Ovary (tissue), 7 donors: ENCODE measurements at regions not wholly inside any gene's neighbourhood (a gene's known extent, or its start where the extent isn't known, plus 50 kb on each side); places are given as distances from the start of the nearest gene placed in this dataset.

Experiments
- DNase-seq, 5 donors: peaks; one replicate each; pipeline ENCODE4 v3.0.0-alpha.2; 2019 to 2020
- H3K27ac ChIP-seq, 2 donors: fragments of 200-600 bp; one replicate each; pipeline versions ENCODE4 v1.5.1 to v1.8.0; 2019 to 2022
- H3K27me3 ChIP-seq: fragments of 200-600 bp; one replicate; pipeline ENCODE4 v1.8.0; 2022
- H3K36me3 ChIP-seq: fragments of 200-600 bp; sonication (generic); one replicate; pipeline ENCODE4 v1.5.1; 2019
- H3K4me1 ChIP-seq: one replicate; pipeline ENCODE4 v1.8.1; 2013; ENCODE audit warnings: mild to moderate bottlenecking, moderate library complexity; ENCODE audit not compliant: insufficient read depth
- H3K4me3 ChIP-seq: fragments of 200-600 bp; sonication (generic); one replicate; pipeline ENCODE4 v1.5.1; 2017
- H3K9me3 ChIP-seq, 2 donors: fragments of 200-600 bp in 1 of 2; sonication (generic) in 1 of 2; one replicate each; pipeline versions ENCODE4 v1.5.1 to v1.8.1; 2013 to 2019; ENCODE audit warnings: mild to moderate bottlenecking in 1 of 2, moderate library complexity in 1 of 2
- EP300 ChIP-seq: sonication (generic); formaldehyde crosslinking; IDR thresholded peaks from one replicate; pipeline ENCODE4 v1.6.1; 2017; ENCODE audit warnings: antibody characterized with exemption
- POLR2A ChIP-seq: fragments of 450-650 bp; IDR thresholded peaks from one replicate; pipeline ENCODE4 v1.6.1; 2017; ENCODE audit warnings: antibody characterized with exemption, mild to moderate bottlenecking, moderate library complexity
- WGBS, 3 donors: extraction: QIAGEN DNeasy Blood & Tissue Kit in 1 of 3; methylation state at CpG; one replicate each; pipeline versions ENCODE4 v1.1.5 to v1.1.7; 2013 to 2017; 5-methylcytosine and 5-hydroxymethylcytosine counted together
- intact Hi-C, 4 donors: fragments of 100-400 bp; cut with DNase I; formaldehyde crosslinking; loops; one replicate each; pipeline versions ENCODE4 v1.11.0 to v1.15.1; 2022 to 2023
- TF ChIP-seq, protein P1 (sequence below), 3 donors: fragments of 450-650 bp in 2 of 3; fragments of 200-600 bp in 1 of 3; IDR thresholded peaks; one replicate each; pipeline versions ENCODE4 v1.5.1 to v1.8.0; 2016 to 2022; ENCODE audit warnings: antibody characterized with exemption in 3 of 3, mild to moderate bottlenecking in 1 of 3
- donor health status: DM: no; HTN: no; CAD: no; lungs with moderate emphysema.
- donor health status: DM: no; HTN: no; CAD: no.
- donor health status: Bipolar disorder and iron deficiency.
- donor health status: DM: no; HTN: no; CAD: no.
- donor health status: DM: yes; HTN: yes; CAD: no.

DNA sequence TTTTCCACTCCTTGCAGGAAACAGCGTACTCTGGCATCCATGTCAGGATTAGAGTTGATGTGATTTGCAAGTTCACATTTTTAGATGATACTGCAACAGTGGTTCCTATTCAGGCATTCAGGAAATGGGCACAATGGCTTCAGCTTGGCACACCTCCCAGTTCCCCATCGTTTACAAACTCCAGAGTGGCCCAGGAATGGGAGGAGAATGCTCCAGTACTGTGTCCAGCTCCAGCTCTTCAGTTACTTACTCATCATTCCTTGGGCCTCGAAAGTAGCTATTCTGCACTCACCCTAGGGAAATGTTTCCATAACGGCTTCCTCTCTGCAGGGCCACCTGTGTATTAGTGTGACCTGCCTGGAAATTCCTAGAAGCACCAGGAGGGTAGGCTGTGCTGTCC lies 239.7 kb upstream of the RGS6 start:
- H3K4me3 ChIP-seq = no peak overlapping the region
- no peaks in the 10 kb centered on the region for H3K36me3 ChIP-seq
- intact Hi-C loops = no loop called here
- TF ChIP-seq, protein P1, sequence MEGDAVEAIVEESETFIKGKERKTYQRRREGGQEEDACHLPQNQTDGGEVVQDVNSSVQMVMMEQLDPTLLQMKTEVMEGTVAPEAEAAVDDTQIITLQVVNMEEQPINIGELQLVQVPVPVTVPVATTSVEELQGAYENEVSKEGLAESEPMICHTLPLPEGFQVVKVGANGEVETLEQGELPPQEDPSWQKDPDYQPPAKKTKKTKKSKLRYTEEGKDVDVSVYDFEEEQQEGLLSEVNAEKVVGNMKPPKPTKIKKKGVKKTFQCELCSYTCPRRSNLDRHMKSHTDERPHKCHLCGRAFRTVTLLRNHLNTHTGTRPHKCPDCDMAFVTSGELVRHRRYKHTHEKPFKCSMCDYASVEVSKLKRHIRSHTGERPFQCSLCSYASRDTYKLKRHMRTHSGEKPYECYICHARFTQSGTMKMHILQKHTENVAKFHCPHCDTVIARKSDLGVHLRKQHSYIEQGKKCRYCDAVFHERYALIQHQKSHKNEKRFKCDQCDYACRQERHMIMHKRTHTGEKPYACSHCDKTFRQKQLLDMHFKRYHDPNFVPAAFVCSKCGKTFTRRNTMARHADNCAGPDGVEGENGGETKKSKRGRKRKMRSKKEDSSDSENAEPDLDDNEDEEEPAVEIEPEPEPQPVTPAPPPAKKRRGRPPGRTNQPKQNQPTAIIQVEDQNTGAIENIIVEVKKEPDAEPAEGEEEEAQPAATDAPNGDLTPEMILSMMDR (IDR thresholded peaks at IDR 0.05) = no peak
- no peak for TF ChIP-seq EP300
- no peak for TF ChIP-seq POLR2A
- no peak overlapping the region for H3K27ac ChIP-seq
- 73 to 77% (median 74%) methylated on average over 4 of the region's 4 CpGs for WGBS, 3 donors
- no peaks in the 10 kb centered on the region for H3K27me3 ChIP-seq
- DNase-seq = no peak
- no peaks in the 10 kb centered on the region for H3K9me3 ChIP-seq
- peaks cover 4% of the 10 kb centered on the region for H3K4me1 ChIP-seq

DNA sequence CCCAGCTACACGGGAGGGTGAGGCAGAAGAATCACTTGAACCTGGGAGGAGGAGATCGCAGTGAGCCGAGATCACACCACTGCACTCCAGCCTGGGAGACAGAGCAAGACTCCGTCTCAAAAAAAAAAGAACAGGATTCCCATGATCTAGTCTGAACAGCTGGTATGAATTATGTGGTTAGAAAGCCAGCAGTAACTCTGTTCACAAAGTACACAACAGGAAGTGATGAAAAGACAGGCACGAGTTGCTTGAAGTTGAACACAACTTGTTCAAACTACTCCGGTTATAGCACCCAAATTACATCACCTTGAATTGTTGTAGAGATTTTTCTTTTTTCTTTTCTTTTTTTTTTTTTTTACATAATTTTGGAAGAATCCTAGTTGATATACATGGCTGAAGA lies 238.8 kb upstream of the RGS6 start:
- Histone ChIP-seq H3K4me3 (no peak overlapping the region), H3K27me3 (no peaks in the 10 kb centered on the region), H3K27ac (no peak overlapping the region), H3K9me3 (no peaks in the 10 kb centered on the region), H3K4me1 (peaks cover 2% of the 10 kb centered on the region), H3K36me3 (no peaks in the 10 kb centered on the region)
- no peak for DNase-seq
- TF ChIP-seq, protein P1 (IDR thresholded peaks at IDR 0.05) = no peak
- TF ChIP-seq POLR2A (no peak), EP300 (no peak)
- 75 to 80% (median 78%) methylated on average over 6 of the region's 6 CpGs for WGBS, 3 donors
- intact Hi-C loops = no loop called here

DNA sequence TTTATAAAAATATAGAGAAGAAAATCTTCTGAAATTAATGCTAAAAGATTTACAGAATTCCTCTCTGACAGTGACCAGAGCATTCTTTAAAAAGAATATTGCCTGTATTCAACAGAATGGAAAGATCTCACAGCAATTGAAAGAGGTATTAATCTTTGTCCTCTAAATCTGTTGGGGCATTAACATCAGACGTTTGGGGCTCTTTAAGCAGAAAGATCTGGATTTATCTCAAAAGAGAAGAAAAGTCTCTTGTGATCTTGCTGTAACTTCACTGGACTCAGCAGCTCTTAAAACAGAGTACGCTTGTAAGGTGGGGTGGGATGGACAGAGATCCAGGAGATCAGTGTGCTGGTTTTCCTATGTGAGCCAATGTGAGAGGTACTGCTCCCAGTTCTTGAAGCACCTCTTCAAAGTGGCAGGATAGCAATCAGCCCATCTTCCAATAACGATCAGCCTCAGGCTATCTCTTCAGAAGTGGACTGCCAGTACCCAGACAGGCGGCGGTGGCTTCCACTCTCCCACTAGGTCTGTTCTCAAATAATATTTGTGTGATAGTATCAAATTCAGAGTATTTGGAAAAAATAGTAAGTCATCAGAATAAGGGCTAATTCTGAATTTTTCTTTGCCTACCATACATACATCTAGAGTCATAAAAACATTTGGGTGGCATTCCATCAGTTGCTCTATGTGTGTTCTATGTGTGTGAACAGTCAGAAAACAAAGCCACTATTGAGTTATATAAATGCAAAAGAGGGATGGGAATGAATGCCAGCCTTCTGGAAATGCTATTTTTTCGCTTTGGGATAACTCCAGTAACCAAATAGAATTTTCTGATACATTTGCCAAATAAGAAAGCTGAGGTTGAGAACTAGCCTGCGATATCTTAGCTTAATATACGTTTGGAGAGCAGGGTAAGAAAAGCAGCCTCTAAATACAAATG lies 237.4 kb upstream of the RGS6 start:
- Histone ChIP-seq H3K27ac (no peak overlapping the region), H3K4me1 (no peaks in the 10 kb centered on the region), H3K27me3 (no peaks in the 10 kb centered on the region), H3K9me3 (no peaks in the 10 kb centered on the region), H3K4me3 (no peak overlapping the region), H3K36me3 (no peaks in the 10 kb centered on the region)
- DNase-seq = no peak
- WGBS, 3 donors = 94 to 95% (median 95%) methylated on average over 8 of the region's 8 CpGs
- TF ChIP-seq, protein P1 (IDR thresholded peaks at IDR 0.05) = no peak
- TF ChIP-seq POLR2A (no peak), EP300 (no peak)
- intact Hi-C loops = no loop called here

DNA sequence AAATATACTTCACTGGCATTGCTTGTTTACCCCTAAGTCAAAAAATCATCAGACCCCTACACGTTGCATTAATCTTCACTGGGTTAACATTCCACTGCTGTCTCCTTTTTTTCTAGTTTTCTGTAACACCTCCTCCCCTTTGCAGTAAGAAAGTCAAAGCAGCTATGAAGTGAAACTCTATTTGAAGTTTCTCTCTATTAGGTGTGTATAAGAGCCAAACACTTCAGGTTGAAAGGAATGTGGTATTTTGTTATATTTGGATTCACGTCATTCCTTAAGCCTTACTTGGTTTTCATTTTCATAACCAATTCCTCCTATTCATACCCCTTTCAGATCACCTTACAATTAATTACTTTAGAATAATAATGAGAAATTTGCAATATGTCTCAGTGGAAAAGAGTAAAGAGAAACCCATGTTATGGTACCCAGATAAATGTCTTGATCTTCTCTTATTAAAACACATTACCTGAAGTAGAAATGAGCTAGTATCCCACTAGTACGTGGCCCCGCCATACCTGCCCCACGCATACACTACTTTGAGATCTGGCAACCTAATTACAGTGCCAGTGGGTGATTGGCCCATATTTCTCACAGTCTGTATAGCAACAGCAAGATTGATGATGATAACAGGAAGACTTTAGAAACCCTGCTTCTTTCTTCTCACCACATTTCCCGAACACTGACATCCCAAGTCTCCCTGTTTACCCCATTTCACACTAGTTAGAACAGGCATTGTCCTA lies 236.4 kb upstream of the RGS6 start:
- no peak for DNase-seq
- WGBS, 3 donors = 87 to 89% (median 88%) methylated on average over 6 of the region's 6 CpGs
- H3K9me3 ChIP-seq = no peaks in the 10 kb centered on the region
- intact Hi-C loops = no loop called here
- H3K4me1 ChIP-seq = no peaks in the 10 kb centered on the region
- TF ChIP-seq, protein P1 (IDR thresholded peaks at IDR 0.05) = no peak
- no peak for TF ChIP-seq POLR2A
- no peak for TF ChIP-seq EP300
- no peaks in the 10 kb centered on the region for H3K27me3 ChIP-seq
- no peak overlapping the region for H3K27ac ChIP-seq
- no peak overlapping the region for H3K4me3 ChIP-seq
- no peaks in the 10 kb centered on the region for H3K36me3 ChIP-seq
